Right ventricle myocardium inferior (tissue), 1 donor: ENCODE measurements at regions not wholly inside any gene's neighbourhood (a gene's known extent, or its start where the extent isn't known, plus 50 kb on each side); places are given as distances from the start of the nearest gene placed in this dataset.
"Not testable (repeated sequence)": the region's sequence is repeated elsewhere in the genome, so short reads cannot be mapped to it uniquely, and the experiment has no call there.

Experiments
- ATAC-seq: fragments of 200-7000 bp; cut with Tn5 transposase; one replicate; pipeline ENCODE4 v1.9.1; 2020; ENCODE audit warnings: mild to moderate bottlenecking, moderate library complexity
- DNase-seq: peaks from one replicate; pipeline ENCODE4 v3.0.0; 2021; ENCODE audit errors: missing footprints
- intact Hi-C: fragments of 100-400 bp; cut with DNase I; formaldehyde crosslinking; loops from one replicate; pipeline ENCODE4 v1.11.0; 2022
- donor health status: DM: no; HTN: yes; CAD: no; lungs with severe emphysema.

DNA sequence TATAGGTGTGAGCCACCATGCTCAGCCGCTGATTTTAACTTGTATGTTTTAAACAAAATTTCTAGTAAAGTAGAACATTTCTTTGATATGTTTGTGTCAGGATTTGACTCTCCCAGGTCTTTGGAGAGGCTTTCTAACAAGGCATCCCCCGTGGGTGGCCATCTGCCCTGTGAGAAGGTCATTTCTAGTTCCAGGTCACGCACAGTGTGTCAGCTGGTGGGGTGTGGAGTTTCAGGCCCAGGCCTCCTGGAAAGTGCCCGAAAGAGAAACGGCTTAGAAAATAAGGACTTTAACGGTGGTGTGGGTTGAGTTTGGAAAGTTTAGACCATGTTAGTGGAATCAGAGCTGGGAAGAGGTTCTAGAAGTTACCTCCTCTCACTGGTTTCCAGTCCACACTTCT, 61.0 kb downstream of the SPDYE17 start:
- ATAC-seq, DNase-seq, intact Hi-C loops: not testable (repeated sequence)

DNA sequence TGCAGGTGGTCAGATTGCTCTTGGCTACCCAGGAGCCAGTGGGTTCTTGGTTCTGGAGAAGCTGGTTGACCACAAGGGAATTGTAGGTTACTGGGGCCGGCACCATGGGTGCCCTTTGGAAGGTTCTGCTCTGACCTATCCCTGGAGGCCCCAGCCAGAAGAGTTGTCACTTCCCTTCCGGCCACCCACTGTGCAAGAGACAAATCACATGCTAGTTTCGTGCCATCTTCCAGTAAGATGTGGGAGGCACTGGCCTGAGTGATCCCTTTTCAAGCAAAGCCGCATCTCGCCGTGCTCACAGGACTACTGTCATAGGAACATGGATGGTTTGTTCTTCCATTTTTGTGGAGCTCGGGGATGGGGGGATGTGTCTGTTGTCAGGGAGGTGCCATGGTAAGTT, 62.3 kb downstream of the SPDYE17 start:
- DNase-seq, ATAC-seq, intact Hi-C loops: not testable (repeated sequence)

GRCh38 chr7:76965731-76966548, 66.2 kb downstream of the SPDYE17 start:
- intact Hi-C loops, DNase-seq: not testable (repeated sequence)
- ATAC-seq = peak; percentile 88

GRCh38 chr7:76964050-76964449, 68.1 kb downstream of the SPDYE17 start:
- intact Hi-C loops, DNase-seq: not testable (repeated sequence)
- peak; percentile 66 for ATAC-seq

GRCh38 chr7:76963061-76963460, 69.1 kb downstream of the SPDYE17 start:
- DNase-seq, intact Hi-C loops: not testable (repeated sequence)

GRCh38 chr7:76960400-76960986, 71.7 kb downstream of the SPDYE17 start:
- ATAC-seq = peak; percentile 27
- DNase-seq, intact Hi-C loops: not testable (repeated sequence)

More at GRCh38 chr7:76963061-76963460, 69.1 kb downstream of the SPDYE17 start:
- not testable (repeated sequence) for ATAC-seq

GRCh38 chr7:76959573-76960399, 72.4 kb downstream of the SPDYE17 start:
- intact Hi-C loops, DNase-seq: not testable (repeated sequence)
- peak; percentile 96 for ATAC-seq

DNA sequence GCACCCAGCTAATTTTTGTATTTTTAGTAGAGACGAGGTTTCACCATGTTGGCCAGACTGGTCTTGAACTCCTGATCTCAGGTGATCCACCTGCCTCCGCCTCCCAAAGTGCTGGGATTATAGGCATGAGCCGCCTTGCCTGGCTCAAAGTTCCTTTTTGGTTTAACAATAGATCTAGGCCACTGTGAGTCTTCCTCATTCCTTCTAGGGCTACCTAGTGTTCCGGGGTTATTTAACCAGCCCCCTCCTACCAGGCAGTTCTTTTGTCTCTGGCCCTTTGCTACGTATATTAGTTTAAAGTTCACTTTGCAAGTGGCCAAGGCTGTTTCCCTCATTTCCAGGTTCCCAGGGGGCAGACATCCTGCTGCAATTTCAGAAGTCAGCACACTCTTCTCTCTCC, 75.6 kb downstream of the SPDYE17 start:
- ATAC-seq, intact Hi-C loops, DNase-seq: not testable (repeated sequence)

DNA sequence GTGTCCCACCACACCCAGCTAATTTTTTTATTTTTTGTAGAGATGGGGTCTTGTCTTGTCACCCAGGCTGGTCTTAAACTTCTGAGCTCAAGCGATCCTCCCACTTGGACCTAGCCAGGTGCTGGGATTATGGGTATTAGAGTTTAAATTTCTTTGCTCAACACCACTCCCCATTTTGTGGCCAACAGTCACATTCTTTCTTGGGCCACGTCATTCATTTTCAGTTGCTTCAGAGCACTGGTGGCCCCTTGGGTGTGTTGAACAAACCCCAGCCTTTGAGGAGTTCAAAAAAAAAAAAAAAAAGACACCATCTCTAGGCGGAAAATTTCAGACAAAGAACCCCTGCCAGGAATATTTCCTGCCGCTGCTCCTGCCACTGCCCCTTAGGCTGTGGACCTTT, 77.0 kb downstream of the SPDYE17 start:
- intact Hi-C loops, DNase-seq: not testable (repeated sequence)
- ATAC-seq = peak; percentile 40

GRCh38 chr7:76944603-76945002, 87.6 kb downstream of the SPDYE17 start:
- intact Hi-C loops, DNase-seq: not testable (repeated sequence)
- ATAC-seq = peak; percentile 34

DNA sequence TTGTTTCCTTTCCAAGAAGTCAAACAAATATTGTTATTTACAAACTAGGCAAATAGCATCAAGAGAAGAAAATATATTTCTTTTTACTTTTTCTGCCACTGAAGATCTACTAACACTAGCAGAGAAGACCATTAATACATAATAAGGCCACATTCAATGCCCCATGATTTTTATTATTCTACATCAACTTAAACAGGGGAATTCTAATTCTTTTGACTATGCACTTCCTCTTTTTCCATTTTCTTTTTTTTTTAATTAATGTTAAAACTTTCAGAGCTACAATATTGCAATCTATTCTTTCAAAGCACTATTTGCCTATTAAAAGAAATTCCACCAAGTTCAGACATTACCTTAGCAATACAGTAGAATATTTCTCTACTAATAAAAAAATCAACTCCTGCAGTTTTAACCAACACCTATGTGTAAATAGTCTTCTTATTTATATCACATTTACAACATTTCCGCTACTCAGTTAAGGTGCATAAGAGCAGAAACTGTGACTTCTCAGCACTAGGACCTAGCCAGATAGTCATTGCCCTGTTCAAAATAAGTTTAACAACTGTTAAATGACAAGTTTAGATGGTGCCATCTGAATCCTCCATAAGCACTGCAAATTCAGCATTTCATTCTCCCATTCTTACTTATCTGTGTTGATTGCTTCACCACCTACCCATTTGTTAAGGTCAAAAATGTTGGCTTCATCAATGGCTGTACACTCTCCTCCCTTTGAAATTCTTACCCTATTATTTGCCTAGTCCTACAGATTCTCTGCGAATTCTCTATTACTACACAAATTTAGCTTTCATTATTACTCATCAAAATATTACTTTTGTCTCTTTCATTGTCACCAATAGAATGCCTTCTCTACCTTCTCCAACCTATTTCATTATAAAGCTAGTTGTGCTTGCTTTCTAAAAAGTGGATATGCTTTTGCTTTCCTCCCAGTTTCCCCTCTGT, 90.1 kb downstream of the SPDYE17 start:
- ATAC-seq, intact Hi-C loops, DNase-seq: not testable (repeated sequence)

DNA sequence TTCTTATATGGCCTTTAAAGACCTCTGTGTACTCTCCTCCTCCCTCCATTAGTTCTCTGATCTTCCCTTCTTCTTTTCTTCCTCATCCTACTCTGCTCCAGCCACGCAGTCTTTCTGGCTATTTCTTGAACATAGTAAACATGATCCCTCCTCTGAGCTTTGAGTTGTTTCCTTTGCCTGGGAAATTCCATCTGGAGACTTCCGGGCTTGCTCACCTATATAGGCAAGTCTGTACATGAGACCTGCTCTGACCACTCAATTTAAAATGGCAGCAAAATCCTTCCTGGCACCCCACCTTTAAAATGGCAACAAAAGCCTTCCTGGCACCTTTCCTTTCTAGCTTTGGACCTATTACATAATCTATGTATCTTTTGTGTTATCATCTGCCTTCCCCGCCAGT, 94.4 kb downstream of the SPDYE17 start:
- DNase-seq, ATAC-seq, intact Hi-C loops: not testable (repeated sequence)

- DNase-seq, ATAC-seq, intact Hi-C loops: not testable (repeated sequence)
Observed at GRCh38 chr7:76937330-76937729, 94.8 kb downstream of the SPDYE17 start.

- DNase-seq, intact Hi-C loops, ATAC-seq: not testable (repeated sequence)
Observed at GRCh38 chr7:76936346-76936745, 95.8 kb downstream of the SPDYE17 start.

DNA sequence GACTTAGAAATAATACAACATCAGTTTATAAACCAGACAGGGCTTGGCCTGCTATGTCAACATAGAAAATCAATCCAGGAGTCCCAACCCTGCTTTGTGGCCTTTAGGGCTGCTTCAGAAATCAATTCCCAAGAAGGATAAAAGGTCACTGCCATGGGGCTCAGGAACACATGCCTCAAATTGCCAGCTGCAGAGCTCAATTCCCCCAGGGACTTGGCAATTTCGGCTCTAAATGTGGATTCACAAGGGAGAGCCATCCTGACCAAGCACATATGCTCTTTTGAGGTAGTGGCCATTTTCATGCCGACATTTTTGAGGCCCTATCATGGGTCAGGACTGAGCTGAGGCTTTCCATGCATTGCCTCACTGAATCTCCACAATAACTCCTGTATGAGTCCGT, 97.5 kb downstream of the SPDYE17 start:
- ATAC-seq, DNase-seq, intact Hi-C loops: not testable (repeated sequence)

GRCh38 chr7:76932957-76933356, 99.2 kb downstream of the SPDYE17 start:
- ATAC-seq, DNase-seq, intact Hi-C loops: not testable (repeated sequence)

- DNase-seq, ATAC-seq, intact Hi-C loops: not testable (repeated sequence)
Observed at GRCh38 chr7:76931441-76931840, 100.7 kb downstream of the SPDYE17 start.

GRCh38 chr7:76930416-76930815, 101.7 kb downstream of the SPDYE17 start:
- DNase-seq, ATAC-seq, intact Hi-C loops: not testable (repeated sequence)
